SIG-M5 (cell line): ENCODE measurements at regions not wholly inside any gene's neighbourhood (a gene's known extent, or its start where the extent isn't known, plus 50 kb on each side); places are given as distances from the start of the nearest gene placed in this dataset.
"Not testable (repeated sequence)": the region's sequence is repeated elsewhere in the genome, so short reads cannot be mapped to it uniquely, and the experiment has no call there.

ENCODE experiments used
- DNase-seq: peaks from one replicate; lab custom pipeline; 2025; lab: John Stamatoyannopoulos, UW

DNA sequence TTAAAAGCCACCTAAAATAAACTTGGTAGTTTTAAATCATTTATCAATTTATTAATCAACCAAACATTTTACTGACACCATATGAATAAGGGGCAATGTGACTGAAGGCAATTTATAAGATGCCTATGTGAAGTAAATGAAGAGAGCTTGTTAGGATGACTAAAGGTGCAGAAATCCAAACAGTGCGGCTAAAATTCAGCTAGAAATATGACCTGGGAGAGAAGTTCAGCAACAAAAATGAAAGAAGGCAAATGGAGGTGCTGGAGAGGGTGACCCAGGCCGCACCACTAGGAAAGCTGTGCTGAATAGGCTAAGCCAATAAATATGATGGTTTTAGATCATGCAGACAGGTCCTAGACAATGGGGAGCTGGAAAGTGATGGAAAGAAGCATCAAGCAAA, 403.7 kb downstream of the BTG1 start:
- DNase-seq: no peak

DNA sequence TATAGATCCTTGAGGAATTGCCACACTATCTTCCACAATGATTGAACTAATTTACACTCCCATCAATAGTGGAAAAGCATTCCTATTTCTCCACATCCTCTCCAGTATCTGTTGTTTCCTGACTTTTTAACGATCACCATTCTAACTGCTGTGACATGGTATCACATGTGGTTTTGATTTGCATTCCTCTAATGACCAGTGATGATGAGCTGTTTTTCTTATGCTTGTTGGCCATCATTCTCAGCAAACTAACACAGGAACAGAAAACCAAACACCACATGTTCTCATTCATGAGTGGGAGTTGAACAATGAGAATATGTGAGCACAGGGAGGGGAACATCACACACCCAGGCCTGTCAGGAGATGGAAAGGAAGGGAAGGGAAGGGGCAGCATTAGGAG, 411.8 kb downstream of the BTG1 start:
- not testable (repeated sequence) for DNase-seq

DNA sequence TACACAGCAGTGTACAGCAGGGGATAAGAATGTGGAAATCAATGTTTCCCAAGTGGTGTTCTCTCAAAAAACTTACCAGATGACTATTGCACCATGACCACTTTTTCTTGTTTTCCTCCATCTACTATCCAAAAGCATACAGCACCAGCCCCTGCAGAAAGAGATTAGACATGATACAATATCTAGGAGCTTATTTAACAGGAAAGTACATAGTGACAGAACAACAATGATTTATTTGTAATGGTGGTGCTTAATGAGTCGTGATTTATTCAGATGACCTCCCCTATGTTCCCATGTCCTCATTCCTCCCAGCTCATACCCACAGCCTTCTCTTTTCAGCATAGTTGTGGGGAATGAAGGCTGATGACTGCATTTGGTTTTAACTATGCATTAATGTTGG, 413.6 kb downstream of the BTG1 start:
- DNase-seq: no peak

DNA sequence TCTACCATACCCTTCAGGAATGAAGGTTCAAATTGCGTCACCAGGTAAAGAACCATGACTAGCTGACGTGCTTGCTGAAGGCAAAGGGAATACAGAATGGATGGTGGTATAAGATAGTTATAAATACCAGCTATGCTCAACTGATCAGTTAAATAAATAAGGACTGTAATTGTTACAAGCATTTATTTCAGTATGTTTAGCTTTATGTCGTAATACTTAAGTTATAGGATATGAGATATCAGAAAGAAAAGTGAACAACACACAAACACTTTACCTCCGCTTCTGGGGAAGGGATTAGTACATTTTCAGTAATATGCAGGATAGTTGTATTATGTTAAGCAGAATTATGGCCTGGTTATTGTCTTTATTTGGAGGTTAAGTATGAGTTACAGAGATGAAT, 416.1 kb downstream of the BTG1 start:
- no peak for DNase-seq

DNA sequence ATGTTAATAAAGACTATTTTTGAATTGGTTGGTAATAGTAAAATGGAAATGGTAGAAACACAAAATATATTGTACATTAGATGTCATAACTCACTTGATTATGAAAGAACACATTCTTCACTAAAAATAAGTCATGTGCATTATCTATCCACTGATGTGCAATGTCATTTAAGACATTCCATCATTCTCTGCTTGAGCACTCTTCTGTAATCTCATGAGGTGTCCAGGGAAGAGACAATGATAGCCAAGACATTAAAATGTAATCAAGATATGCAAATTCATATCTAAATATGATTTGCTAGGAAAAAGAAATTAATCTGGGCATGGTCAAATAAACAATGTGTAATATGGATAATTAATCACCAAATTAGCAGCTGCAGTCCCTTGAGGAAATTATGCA, 422.5 kb downstream of the BTG1 start:
- no peak for DNase-seq

DNA sequence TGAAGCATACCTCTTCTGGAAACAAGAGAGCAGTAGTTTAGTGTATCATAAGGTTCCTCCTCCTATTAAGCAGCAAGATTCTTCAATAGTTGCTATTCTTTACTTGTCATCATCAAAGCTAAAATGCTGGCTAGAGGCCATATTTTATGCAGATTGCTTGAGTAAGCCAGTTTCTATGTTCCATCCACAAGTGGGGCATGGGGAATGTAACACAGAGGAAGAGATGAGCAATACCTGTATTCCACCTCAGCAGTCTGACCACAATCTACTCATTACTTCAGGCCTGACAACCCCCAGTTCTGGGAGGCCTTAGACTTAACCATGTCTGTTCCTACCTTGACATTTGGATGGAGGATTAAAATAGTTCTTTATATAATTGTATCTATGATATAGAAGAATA, 423.6 kb downstream of the BTG1 start:
- no peak for DNase-seq

DNA sequence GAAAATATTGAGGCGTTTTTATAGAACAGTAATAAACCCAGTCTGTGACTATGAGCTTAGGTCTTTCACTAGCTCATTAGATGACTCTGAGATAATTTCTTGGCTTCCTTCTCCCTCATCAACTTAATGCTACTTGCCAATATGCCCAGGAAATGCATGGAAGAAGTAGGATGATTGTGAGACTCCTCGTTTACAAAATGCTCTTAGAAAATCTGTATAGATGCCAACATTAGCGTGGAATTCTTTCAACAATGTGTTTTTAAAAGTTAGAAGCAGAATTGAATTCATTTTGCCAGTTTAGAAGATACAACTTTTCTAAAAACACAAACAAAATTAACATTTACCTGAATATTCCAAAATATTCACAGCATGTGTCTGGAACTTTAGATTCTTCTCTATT, 424.6 kb downstream of the BTG1 start:
- no peak for DNase-seq

DNA sequence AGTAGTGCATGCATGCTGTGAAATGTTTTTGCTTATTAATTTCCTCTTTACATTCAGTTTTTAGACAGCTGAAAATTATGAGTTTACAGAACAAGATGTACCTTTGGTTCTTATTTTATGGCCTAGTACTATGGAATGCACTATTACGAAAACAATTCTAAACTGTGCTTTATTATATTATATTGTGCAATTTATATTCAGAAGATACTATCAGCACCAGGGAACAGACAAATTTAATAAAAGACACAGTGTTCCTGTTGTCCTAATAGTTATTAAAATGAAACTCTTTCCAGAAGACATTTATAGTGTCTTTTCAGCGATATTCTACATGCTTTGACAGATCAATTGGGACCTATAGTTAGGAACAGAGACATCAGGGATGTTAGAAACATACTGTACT, 427.3 kb downstream of the BTG1 start:
- DNase-seq: no peak

DNA sequence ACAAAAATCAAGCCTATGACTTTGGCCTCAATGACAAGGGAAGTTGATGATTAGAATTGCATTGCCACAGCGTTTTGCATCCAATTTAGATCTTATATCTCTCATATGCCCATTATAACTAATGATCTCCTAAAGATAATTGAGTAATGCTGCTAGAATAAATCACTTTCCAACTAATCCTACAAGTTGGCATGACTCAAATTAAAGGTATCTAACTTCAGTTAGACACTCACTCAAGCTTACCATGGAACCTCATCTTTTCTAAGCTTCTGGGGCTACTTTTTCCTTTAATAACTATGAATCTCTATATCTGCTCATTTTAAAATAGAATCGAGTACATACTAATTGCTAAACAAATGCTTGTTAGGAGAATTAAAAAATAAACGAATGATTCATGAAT, 427.8 kb downstream of the BTG1 start:
- no peak for DNase-seq

DNA sequence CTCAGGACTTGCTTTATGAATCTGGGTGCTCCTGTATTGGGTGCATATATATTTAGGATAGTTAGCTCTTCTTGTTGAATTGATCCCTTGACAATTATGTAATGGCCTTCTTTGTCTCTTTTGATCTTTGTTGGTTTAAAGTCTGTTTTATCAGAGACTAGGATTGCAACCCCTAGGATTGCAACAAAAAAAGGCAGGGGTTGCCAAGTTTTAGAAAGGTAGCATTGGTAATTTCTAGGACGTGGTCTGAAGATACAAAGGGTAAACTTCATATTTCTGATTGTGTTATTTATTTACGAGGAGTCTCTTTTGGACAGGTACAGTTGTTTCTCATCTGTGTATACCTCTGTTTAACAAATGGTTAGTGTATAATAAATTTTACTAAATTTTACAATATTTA, 433.7 kb downstream of the BTG1 start:
- not testable (repeated sequence) for DNase-seq

DNA sequence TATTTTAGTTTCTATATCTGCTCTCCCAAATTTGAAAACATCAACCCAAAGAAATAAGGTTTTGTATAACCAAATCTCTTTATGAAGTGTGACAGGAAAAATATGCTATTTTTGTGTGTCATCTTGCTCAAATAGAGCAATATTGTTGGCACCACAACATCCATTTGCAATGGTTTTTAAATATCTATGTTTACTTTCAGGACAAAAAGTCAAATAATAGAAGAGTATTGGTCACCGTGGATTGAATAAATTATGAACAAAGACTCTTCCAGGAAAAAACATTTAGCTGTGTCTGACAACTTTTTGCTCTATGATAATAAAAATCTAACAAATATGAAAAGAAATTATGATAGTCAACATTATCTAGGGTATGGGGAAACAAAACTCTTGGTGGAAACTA, 439.2 kb downstream of the BTG1 start:
- DNase-seq: no peak

DNA sequence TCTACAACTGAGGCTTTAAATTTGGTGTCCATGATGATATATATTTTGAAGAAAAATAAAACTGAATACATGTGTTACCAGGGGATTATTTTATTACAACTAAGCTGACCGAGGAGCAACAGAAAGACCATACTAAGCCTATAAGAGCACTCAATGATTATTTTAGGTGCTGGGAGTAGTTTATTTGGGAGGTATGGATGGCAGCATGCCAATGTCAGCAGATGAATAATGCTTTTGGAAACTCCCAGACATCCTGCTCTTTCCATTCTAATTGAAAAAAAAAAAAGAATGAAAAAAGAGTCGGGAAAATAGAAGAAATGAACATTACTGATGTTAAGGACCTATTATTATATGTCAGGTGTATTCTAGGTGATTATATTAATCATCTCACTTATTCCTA, 441.2 kb downstream of the BTG1 start:
- no peak for DNase-seq

DNA sequence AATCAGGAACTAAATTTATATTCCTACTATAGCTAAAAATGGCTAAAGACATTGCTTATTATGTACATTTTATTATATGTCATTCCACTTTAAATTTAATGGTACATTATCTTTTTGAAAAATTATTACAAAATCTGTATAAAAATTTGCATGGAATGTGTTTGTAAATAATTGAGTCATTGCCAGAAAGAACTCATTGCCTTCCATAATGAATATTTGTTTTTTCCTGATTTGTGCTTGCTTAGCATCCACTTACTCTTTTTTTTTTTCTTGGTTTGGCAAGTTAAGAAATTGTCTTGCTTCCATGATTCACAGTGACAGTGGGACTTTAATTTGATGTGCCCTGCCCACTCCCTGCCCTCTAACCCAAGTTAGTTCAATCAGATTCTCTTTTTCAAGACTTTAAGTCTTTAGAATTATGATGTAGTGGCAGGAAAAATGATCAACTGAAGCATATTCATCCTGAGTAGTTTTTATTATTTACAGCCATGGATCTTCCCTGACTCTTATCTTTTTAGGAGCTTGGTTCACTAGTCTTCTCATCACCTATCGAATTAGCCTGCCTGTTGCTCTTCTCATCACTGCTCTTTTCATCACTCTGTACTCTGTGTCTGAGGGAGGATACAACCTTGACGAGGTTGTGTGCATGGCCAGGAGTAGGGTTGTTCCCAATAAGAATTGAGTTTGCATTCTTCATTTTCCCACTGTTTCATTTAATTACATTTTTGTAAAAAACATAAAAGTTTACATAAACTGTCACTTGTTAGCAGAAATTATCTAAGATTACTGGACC, 442.0 kb downstream of the BTG1 start:
- DNase-seq: no peak

DNA sequence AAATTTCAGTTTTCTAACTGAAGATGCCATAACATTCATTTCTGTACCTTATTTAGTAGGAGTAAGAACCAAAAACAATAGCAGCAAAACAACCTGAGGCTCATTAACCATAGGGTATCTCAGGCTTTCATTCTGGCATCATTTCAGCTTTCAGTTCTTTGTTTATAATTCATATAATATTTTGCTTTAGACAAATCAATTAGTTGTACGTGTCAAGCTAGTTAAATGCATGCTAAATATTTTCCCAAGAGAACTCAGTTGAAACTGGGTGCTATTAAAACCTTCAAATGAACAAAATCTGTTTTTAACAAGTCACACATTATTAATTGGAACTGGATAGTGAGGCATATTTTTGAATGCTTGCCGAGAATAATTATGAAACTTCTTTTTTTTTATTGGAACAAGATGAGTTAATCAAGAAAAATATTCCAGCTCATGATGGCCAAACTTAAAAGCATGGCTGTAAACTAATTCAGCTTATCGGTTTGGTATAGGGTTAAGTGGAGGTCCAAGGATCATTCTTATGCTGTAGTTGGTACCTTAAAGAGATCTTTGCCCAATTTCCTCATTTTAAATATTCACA, 442.7 kb downstream of the BTG1 start:
- DNase-seq: no peak

DNA sequence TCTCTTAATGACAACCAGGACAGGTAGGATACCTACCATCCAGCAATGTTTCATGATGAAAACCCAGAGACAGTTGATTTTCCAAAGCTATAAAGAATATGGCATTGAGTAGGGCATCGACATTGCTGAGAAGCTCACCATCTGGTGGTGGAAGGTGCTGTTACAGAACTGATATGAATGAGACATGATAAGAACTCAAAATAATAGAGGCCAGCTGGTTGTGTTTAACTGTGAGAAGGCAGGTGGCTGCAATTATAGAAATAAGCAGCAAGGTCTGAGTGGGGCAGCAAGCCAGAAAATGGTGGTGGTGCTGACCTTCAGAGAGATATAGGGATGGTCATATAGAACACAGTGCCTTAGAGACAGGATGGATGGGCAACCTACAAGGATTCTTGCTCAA, 449.7 kb downstream of the BTG1 start:
- DNase-seq: no peak

DNA sequence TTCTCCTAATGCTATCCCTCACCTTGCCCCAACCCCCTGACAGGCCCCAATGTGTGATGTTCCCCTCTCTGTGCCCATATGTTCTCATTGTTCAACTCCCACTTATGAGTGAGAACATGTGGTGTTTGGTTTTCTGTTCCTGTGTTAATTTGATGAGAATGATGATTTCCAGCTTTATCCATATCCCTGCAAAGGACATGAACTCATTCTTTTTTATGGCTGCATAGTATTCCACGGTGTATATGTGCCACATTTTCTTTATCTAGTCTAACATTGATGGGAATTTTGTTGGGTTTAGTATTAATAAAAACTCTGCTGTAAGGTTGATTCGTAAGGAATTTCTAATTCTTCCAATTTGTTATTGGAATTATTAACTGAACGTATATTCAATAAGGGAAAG, 450.2 kb downstream of the BTG1 start:
- DNase-seq: not testable (repeated sequence)

DNA sequence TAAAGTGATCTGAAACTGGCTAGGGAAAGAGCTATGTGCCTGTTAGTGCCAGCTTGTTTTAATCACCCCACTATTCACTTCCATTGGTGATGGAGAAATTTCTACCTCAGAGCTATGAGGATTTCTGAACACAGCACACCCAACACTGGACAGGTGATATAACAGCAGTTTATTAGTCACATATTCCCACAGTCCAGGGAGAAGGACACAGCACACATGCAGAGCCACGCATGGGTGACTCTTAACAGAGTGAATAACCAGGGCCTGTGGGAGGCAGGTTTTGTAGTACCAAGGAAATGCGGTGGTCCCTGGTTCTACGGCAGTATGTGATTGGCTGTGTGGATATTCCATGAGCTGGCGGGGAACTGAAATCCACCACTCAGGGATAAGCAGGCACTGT, 455.1 kb downstream of the BTG1 start:
- DNase-seq: no peak

DNA sequence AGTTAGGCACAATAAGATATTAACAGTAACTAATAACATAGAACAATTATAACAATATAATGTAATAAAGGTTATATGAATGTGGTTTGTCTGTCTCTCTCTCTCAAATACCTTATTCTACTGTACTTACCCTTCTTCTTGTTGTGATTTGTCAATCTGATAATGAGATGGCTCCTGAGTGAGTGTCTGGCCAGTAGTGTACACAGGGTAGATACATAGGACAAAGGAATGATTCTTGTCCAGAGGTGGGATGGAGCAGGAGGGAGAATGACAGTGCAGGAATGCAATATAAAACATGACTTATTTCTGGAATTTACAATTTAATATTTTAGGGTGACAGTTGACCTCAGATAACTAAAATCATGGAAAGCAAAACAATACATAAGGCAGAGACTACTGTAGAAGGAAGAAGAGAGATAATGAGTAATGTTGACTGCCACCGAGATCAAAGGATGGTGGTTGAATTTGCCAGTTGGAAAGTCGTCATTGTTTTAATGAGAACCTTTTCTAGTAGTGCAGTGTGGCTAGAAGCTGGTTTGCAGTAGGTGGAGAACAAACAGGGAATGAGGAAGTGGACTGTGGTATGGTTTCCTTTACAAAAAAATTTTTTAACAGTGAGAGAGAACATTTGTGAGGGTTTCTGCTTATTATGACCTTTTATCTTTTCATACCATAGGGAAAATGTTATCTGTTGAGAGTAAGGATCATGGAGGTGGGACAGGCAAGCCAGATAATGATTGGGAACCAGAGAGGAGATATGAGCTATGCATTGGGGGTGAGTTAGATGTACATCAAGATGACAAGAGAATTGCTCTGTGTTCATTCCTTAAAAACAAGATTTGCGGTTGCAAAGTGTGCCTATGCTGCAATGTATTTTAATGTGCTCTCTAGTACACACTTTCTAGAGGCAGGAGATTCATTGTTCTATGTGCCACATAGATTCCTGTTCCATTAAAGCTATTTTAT, 458.3 kb downstream of the BTG1 start:
- no peak for DNase-seq

DNA sequence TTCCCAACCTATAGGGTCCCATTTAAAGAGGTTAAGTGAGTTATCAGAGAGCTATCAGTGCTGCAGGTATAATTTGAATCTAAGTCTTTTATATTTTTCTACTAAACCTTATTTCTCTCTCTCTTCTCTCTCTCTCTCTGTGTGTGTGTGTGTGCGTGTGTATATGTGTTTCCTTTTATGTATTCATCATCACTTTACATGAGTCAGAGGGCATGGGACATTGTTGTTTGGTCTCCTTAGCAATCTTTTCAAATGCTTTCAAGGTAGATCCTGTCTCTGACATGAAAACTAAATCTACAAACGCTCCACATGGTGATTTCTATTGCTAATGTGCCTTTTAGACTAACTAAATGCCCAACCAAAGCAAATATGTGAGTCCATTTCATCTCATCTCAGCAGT, 459.7 kb downstream of the BTG1 start:
- DNase-seq: no peak

DNA sequence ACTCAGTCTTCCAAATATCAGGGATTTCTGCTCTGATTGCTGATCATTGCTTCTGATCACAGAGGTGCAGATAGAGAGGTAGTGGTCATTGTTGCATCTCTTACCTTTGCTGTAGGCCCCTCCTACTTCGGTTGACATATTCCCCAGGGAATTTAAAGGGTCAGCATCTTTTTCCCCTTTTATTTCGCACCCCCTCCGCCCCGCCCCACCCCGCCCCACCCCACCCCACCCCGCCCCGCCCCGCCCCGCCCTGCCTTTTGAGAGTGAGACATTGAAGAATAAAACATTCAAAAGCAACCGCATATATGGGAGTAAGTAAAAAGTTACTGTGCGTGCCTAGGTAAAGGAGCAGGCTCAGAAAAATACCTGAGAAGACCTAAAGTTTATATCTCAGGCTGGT, 463.9 kb downstream of the BTG1 start:
- no peak for DNase-seq

DNA sequence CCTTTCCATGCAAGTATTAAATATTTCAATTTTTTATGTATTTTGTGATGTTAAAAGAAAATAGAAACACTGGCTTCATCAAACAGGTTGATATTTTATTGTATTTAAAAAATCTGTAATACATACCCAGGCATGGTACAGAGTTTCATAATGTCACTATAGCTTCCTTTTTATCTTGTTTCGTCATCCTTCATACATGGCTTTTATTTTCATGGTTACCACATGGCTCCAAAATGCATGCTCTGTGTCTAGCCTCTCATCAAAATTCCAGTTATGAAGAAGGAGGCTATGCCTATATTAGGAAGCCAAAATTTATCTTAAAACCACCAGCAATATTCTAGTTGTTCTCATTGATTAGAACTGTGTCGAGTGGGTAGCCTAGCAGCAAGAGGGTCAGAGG, 464.8 kb downstream of the BTG1 start:
- DNase-seq: no peak

DNA sequence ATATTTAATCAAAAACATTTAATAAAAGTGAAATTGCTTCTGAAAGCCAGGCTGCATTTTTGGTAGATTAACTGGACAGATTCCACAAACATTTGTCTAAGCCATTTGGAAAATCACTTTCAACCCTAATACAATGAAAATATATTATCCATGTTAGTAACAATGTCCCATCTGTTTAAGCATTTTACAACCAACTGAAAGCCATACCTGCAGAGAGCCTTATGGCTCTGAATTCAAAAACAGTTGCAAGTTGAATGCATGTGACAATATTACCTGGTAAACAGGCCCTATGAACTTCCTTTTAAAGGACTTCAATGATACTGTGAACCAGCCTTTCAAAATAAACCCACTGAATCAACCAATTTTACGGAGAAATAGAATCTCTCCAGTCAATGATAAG, 468.1 kb downstream of the BTG1 start:
- no peak for DNase-seq

DNA sequence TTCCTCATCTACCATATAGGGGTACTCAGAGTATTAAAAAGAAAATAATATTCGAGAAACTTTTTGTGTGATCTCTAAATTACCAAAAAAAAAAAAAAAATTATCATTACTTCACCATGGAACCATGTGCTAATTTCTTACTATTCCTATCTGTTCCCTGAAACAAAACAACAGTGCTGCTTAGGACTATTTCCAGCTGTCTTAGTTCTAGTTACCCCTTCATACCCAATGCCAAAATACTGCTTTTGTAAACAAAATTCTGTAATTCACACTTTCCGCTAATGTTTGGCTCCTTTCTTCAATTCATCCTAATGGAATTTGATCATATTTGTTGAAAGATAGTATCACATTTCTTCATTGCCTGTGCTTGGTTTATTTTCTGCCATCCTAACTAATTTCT, 470.2 kb downstream of the BTG1 start:
- no peak for DNase-seq
